SK-N-SH (cell line): ENCODE measurements at regions not wholly inside any gene's neighbourhood (a gene's known extent, or its start where the extent isn't known, plus 50 kb on each side); places are given as distances from the start of the nearest gene placed in this dataset.
A peak's percentile ranks its signal among the peaks of the same experiment; 100 is the strongest.
"Not testable (repeated sequence)": the region's sequence is repeated elsewhere in the genome, so short reads cannot be mapped to it uniquely, and the experiment has no call there.

ENCODE experiments used
- CTCF ChIA-PET: fragments of 300-600, 350-600 bp; formaldehyde crosslinking; extraction: SDS; loops from one replicate; lab custom pipeline; 2021; lab: Yijun Ruan, JAX
- POLR2A ChIA-PET: fragments of 350-600 bp; sonication (Branson Sonifier 250); formaldehyde crosslinking; extraction: SDS; loops from one replicate; lab custom pipeline; 2020; ENCODE audit warnings: antibody characterized with exemption, inconsistent platforms; lab: Yijun Ruan, JAX
- DNase-seq: peaks from one replicate; pipeline ENCODE4 v3.0.0; 2012
- H2AFZ ChIP-seq: fragments of 200-600 bp; sonication (generic); 2 replicates; pipeline ENCODE4 v1.8.1; 2016; ENCODE audit warnings: antibody characterized with exemption, mild to moderate bottlenecking, low read depth
- H3F3A ChIP-seq: fragments of 200-600 bp; sonication (generic); replicated peaks from 2 replicates; pipeline ENCODE3; 2016; ENCODE audit warnings: antibody characterized with exemption, mild to moderate bottlenecking; ENCODE audit not compliant: insufficient read depth
- H3K27ac ChIP-seq, 2 experiments: fragments of 200-500 bp in 1 of 2; fragments of 200-600 bp in 1 of 2; sonication (Bioruptor generic) in 1 of 2; sonication (generic), shearing (Covaris generic) in 1 of 2; 2 replicates each; pipeline versions ENCODE4 v1.5.1 to v1.6.1; 2014 to 2016; ENCODE audit warnings: low read depth in 2 of 2, inconsistent platforms in 1 of 2, low read length in 1 of 2, mild to moderate bottlenecking in 1 of 2, mixed read lengths in 1 of 2
- H3K27me3 ChIP-seq: fragments of 200-600 bp; sonication (generic), shearing (Covaris generic); 2 replicates; pipeline ENCODE4 v1.6.1; 2016; ENCODE audit warnings: mixed run types; ENCODE audit not compliant: insufficient read depth
- H3K36me3 ChIP-seq, 2 experiments: fragments of 200-500 bp in 1 of 2; fragments of 200-600 bp in 1 of 2; sonication (Bioruptor generic) in 1 of 2; sonication (generic) in 1 of 2; replicated peaks in 1 of 2; 2 replicates each; pipeline versions ENCODE3 to v1.5.1; 2014 to 2016; ENCODE audit warnings: low read length in 1 of 2, mild to moderate bottlenecking in 1 of 2; ENCODE audit not compliant: insufficient read depth in 2 of 2, control insufficient read depth in 1 of 2
- H3K4me1 ChIP-seq, 2 experiments: fragments of 200-500 bp in 1 of 2; fragments of 200-600 bp in 1 of 2; sonication (Bioruptor generic) in 1 of 2; sonication (generic), shearing (Covaris generic) in 1 of 2; 2 replicates each; pipeline versions ENCODE4 v1.5.1 to v1.6.1; 2014 to 2016; ENCODE audit warnings: low read depth in 1 of 2, low read length in 1 of 2, mixed run types in 1 of 2; ENCODE audit not compliant: insufficient read depth in 2 of 2, control insufficient read depth in 1 of 2
- H3K4me2 ChIP-seq: fragments of 200-600 bp; sonication (generic), shearing (Covaris generic); 2 replicates; pipeline ENCODE4 v1.6.1; 2017; ENCODE audit warnings: mixed run types
- H3K4me3 ChIP-seq, 2 experiments: fragments of 200-500 bp in 1 of 2; fragments of 200-600 bp in 1 of 2; sonication (Bioruptor generic) in 1 of 2; sonication (generic), shearing (Covaris generic) in 1 of 2; 2 replicates each; pipeline versions ENCODE4 v1.5.1 to v1.8.1; 2014 to 2016; ENCODE audit warnings: low read depth in 2 of 2, inconsistent platforms in 1 of 2, low read length in 1 of 2, mild to moderate bottlenecking in 1 of 2, mixed read lengths in 1 of 2, moderate library complexity in 1 of 2
- H3K79me2 ChIP-seq: fragments of 200-600 bp; sonication (generic); 2 replicates; pipeline ENCODE4 v1.8.1; 2017; ENCODE audit warnings: mild to moderate bottlenecking; ENCODE audit not compliant: insufficient read depth
- H3K9ac ChIP-seq: fragments of 200-600 bp; sonication (generic); 2 replicates; pipeline ENCODE4 v1.6.1; 2017; ENCODE audit warnings: mixed run types
- H3K9me2 ChIP-seq: fragments of 200-600 bp; sonication (generic); 2 replicates; pipeline ENCODE4 v1.6.1; 2017; ENCODE audit warnings: mixed run types
- H3K9me3 ChIP-seq: fragments of 200-600 bp; sonication (generic); 2 replicates; pipeline ENCODE4 v1.6.1; 2017; ENCODE audit warnings: mixed run types, mild to moderate bottlenecking, moderate library complexity
- H4K20me1 ChIP-seq: fragments of 200-600 bp; sonication (generic); 2 replicates; pipeline ENCODE4 v1.6.1; 2017; ENCODE audit warnings: mild to moderate bottlenecking, mixed run types; ENCODE audit not compliant: insufficient read depth
- PBX3 ChIP-seq: IDR thresholded peaks from 2 replicates; pipeline ENCODE4; 2012
- TCF12 ChIP-seq: IDR thresholded peaks from 2 replicates; pipeline ENCODE4 v1.4.0; 2012
- WGBS: methylation state at CpG from one replicate; pipeline ENCODE4 v1.1.6; 2017; ENCODE audit warnings: low lambda C conversion rate; 5-methylcytosine and 5-hydroxymethylcytosine counted together

GRCh38 chr7:55695893-55696701, 123.8 kb upstream of the VOPP1 start:
- H2AFZ ChIP-seq, result 0 out of 2 replicates have a peak overlapping the region, but pooled peaks have one; percentile 11
- H3K4me1 ChIP-seq, DNase-seq, H3K9me3 ChIP-seq, H3K36me3 ChIP-seq, POLR2A ChIA-PET, H4K20me1 ChIP-seq, H3K79me2 ChIP-seq, CTCF ChIA-PET, H3K27me3 ChIP-seq, H3K4me3 ChIP-seq, H3K9ac ChIP-seq, H3K4me2 ChIP-seq, H3K9me2 ChIP-seq, H3F3A ChIP-seq: not testable (repeated sequence)
- H3K27ac ChIP-seq, result peak overlapping the region in 1 of 2 experiments; percentile 36; a peak in 1 of 4 replicates
- WGBS, result 23% methylated on average over 5 of the region's 6 CpGs
- TF ChIP-seq PBX3, result peak; percentile 27
- TF ChIP-seq TCF12, result peak; percentile 40; the same call in 1 of the 2 replicates

- H4K20me1 ChIP-seq, POLR2A ChIA-PET, H3F3A ChIP-seq, H3K36me3 ChIP-seq, H3K9me3 ChIP-seq, H3K4me1 ChIP-seq, H3K9ac ChIP-seq, H3K27ac ChIP-seq, H3K4me2 ChIP-seq, H2AFZ ChIP-seq, CTCF ChIA-PET, DNase-seq, H3K9me2 ChIP-seq, H3K27me3 ChIP-seq, H3K4me3 ChIP-seq, H3K79me2 ChIP-seq: not testable (repeated sequence)
- WGBS, result 48% methylated on average over 5 of the region's 5 CpGs
These were observed 122.2 kb upstream of the VOPP1 start for GRCh38 chr7:55694484-55694883.

DNA sequence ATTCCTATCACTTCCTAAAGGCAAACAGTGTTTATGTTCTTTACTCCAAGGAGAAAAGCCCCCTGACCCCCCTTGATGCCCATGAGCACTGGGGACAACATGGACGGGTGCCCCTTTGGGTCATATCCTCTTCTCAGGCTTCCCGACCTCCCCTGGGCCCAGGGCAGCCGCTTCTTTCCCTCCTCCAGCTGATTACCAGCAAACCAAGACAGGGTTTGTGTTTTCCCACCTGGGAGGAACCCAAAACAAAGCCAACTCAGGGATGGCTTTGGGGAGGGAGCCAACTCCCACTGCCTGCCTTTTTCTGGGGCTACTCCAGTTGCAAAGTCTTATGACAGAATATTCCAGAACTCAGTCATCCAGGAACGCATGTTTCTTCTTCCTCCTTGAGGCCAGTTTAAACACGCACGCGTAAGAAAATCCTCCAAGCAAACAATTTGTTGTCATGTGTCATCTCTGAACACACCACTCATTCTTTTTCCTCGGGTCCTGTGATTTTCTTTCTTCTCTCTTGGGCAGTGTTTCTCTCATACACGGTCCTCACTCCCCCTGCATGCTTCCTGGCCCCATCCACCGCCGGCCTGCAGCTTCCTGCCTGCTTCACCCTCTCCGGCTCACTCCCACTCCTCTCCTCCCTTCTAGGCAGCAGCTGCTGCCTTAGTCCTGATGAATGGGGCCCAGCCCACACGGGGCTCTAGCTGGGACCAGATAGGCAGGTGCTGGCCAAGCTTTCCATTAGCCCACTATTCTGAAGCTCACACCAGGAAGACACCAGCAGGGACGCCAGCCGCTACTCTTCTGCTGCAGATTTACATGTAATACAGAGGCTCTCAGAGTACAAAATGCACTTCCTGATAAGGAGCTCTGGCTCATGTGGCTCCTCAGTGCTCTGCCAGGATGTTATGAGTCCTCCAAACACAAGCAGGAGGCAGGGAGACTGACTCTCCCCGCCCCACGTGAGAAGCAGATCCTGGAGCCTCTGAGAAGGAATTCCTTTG, 116.7 kb upstream of the VOPP1 start:
- H3K4me3 ChIP-seq, H3K27me3 ChIP-seq, H3K9me3 ChIP-seq, H3K4me2 ChIP-seq, H3K9me2 ChIP-seq, H3K4me1 ChIP-seq, DNase-seq, CTCF ChIA-PET, H3F3A ChIP-seq, H3K9ac ChIP-seq, H3K36me3 ChIP-seq, H3K27ac ChIP-seq, H4K20me1 ChIP-seq, H3K79me2 ChIP-seq, POLR2A ChIA-PET: not testable (repeated sequence)
- 0 out of 2 replicates have a peak overlapping the region, but pooled peaks have one; percentile 46 for H2AFZ ChIP-seq
- 35% methylated on average over 17 of the region's 17 CpGs for WGBS

GRCh38 chr7:55688261-55688660, 116.0 kb upstream of the VOPP1 start:
- H3K36me3 ChIP-seq, CTCF ChIA-PET, H3K27ac ChIP-seq, H3K4me3 ChIP-seq, H3K9ac ChIP-seq, H3K9me3 ChIP-seq, H3K9me2 ChIP-seq, H3K4me1 ChIP-seq, DNase-seq, POLR2A ChIA-PET, H3F3A ChIP-seq, H3K27me3 ChIP-seq, H3K4me2 ChIP-seq, H2AFZ ChIP-seq, H3K79me2 ChIP-seq, H4K20me1 ChIP-seq: not testable (repeated sequence)
- 50% methylated on average over 3 of the region's 3 CpGs for WGBS

GRCh38 chr7:55687252-55687651, 115.0 kb upstream of the VOPP1 start:
- 27% methylated on average over 2 of the region's 5 CpGs for WGBS
- H3K4me3 ChIP-seq, H2AFZ ChIP-seq, DNase-seq, H3K4me1 ChIP-seq, H4K20me1 ChIP-seq, H3K27me3 ChIP-seq, H3K27ac ChIP-seq, H3F3A ChIP-seq, H3K36me3 ChIP-seq, H3K4me2 ChIP-seq, CTCF ChIA-PET, H3K9me2 ChIP-seq, POLR2A ChIA-PET, H3K9me3 ChIP-seq, H3K79me2 ChIP-seq, H3K9ac ChIP-seq: not testable (repeated sequence)
